ENCODE measurements at regions not wholly inside any gene's neighbourhood (a gene's known extent, or its start where the extent isn't known, plus 50 kb on each side); places are given as distances from the start of the nearest gene placed in this dataset.

DNA sequence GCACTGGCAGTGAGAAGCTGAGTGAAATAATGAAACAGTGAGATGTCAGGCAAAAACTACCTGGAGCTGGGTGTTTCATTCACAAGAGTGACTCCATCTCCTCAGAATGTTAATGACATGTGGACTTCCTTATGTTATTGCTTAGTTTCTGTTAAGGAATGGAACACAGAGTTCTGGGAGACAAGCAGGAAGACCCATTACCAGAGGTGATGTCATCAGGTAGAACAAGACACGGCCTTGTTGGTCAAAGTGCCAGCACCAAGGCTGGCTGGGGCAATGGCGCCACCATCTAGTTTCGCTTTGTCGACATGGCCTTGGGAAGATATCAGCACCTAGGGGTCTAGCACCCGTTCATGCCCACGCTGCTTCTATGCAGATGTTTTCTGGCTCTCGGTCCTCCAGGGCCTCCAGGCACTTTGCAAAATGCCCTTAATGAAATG, 252.2 kb downstream of the FAM43A start:
- TF ChIP-seq CTCF (IDR thresholded peaks at IDR 0.05; ENCODE audit: low read depth, low read length, poor library complexity, severe bottlenecking) (no peak), EZH2phosphoT487 (IDR thresholded peaks at IDR 0.05; ENCODE audit: borderline replicate concordance, low read length) (no peak)

Data from DOHH2 (cell line).